Stimulated activated CD4-positive, alpha-beta T cell treated with anti-CD3 and anti-CD28 coated beads, Interleukin-2, amount 100 ng/mL, for 24 hours (primary cell): ENCODE measurements at regions not wholly inside any gene's neighbourhood (a gene's known extent, or its start where the extent isn't known, plus 50 kb on each side); places are given as distances from the start of the nearest gene placed in this dataset.
"Not testable (repeated sequence)": the region's sequence is repeated elsewhere in the genome, so short reads cannot be mapped to it uniquely, and the experiment has no call there.

Experiments used
- DNase-seq, 2 donors: peaks; one replicate each; pipeline ENCODE4 v3.0.0-alpha.2; 2020

DNA sequence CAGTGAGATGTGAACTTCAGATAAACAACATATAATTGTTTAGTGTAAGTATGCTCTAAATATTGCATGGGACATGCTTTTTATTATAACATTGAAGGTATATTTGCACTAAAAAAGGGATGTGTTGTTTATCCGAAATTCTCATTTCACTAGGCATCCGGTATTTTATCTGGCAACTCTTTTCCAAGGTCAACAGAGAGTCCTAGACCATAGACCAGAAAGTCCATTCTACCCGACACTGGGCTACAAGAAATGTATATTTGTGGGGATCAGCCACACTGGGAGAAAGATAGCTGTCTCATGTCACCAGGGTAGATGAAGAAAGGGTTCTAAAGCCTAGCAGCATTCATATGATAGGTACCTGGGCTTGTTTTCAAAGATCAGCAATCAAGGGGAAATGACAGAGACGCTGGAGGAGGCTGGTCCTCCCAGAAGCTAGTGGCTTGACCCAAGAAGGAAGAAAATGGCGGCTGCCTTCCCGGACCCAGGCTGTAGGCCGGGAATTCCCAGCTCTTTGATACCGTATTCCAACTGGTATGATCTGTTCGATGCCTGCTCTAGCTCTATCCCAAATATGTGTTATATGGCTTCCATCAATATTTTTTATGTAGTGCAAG, 161.1 kb upstream of the IRF2BP2 start:
- DNase-seq, result no peak

- DNase-seq, result no peak
Observed at GRCh38 chr1:234769986-234770795, 160.2 kb upstream of the IRF2BP2 start.

- no peak for DNase-seq
Observed at GRCh38 chr1:234769284-234769985, 159.5 kb upstream of the IRF2BP2 start.

- DNase-seq, result peak; percentile 60 to 65
Observed at GRCh38 chr1:234768569-234769283, 158.7 kb upstream of the IRF2BP2 start.

GRCh38 chr1:234768171-234768568, 158.2 kb upstream of the IRF2BP2 start:
- peak; percentile 44 to 49 for DNase-seq

DNA sequence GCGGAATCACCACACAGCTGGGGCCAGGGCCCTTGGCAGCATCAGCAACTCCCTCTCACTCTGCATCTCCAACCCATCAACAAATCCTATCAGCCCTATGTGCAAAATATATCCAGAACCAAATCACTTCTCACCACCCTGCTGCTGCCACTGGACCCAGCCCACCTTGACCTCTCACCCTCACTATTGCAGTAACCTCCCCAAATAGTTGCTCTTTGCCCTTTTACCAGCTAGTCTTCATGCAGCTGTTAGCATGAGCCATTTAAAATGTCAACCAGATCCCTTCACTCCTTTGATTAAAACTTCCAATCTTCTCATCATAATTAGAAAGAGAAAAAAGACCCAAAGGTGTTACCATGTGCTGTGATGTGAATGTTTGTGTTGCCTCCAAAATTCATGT, 155.7 kb upstream of the IRF2BP2 start:
- DNase-seq, result no peak

DNA sequence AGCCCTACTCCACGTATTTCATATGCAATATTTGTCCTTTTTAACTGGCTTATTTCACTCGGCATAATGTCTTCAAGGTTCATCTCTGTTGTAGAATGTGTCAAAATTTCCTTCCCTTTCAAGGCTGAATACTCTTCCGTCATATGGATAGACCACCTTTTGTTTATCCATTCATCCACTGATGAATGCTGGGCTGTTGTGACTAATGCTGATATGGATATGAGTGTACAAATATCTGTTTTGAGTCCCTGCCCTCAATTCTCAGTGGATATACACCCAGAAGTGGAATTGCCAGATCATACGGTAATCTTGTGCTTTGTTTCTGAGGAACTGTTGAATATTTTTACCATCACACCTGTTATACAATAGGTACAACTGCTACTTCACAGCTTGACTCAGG, 155.2 kb upstream of the IRF2BP2 start:
- DNase-seq, result no peak

DNA sequence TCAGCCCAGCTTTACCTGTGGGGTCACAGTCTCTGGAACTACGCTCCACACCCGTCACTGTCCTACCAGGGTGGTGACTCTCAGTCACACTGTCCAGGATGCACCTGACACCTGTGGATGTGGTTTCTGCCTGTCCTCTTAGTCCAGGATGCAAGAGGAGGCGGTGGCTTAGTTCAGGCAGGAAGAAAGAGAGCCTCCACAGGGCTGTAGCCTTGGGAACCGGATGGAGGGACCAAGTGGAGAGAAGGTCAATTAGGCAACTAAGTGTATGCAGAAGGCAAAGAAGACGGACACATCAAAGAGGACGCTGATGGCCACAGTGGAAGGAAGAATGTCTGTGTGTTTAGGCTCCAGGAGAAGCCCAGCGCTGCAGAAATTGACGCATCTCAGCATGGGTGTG, 153.9 kb upstream of the IRF2BP2 start:
- no peak for DNase-seq

DNA sequence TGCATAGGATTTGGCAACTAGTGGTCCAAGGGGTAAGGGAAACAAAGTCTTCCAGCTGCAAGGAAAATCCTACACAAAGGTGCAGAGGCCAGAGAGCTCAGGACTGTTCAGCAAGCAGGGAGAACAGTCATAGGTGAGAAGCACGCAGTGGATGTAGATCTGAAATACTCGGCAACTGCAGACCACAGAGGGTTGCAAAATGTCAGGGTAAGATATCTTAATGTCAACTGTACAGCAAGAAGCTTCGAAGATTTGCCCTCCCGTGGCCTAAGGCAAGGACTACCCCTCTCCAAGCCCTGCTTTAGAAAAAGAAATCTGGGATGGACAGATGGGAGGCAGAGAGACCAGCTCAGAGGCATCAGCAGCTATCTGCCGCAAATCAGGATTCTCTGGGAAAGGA, 153.4 kb upstream of the IRF2BP2 start:
- DNase-seq, result no peak

DNA sequence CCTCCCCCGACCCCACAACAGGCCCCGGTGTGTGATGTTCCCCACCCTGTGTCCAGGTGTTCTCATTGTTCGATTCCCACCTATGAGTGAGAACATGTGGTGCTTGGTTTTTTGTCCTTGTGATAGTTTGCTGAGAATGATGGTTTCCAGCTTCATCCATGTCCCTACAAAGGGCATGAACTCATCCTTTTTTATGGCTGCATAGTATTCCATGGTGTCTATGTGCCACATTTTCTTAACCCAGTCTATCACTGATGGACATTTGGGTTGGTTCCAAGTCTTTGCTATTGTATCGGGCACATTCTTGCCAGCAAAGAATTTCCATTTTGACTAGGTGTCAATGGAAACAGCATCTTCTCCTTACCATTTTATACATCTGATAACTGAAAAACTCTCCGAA, 152.1 kb upstream of the IRF2BP2 start:
- DNase-seq, result not testable (repeated sequence)

DNA sequence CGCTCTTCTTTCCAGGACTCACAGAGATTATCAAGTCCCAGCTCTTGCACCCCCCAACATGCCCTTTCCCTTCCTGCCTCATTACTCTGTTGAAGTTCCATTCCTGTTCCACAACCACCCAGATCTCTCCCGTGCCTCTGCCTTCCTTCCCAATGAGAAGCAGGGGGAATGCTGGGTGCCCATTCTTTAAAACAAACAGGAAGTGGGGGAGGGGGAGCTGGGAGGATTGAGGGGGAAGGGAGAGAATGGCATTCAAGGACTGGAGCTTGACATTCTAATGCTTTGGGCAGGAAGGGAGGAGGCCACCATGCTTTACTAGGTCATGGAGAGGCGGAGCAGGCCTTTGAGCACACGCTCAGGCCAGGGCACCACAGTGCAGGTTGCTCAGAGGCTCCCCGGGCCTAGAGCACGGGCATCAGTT, 150.3 kb upstream of the IRF2BP2 start:
- no peak for DNase-seq

- DNase-seq, result no peak
Observed at GRCh38 chr1:234759888-234760287, 149.9 kb upstream of the IRF2BP2 start.

GRCh38 chr1:234758851-234759250, 148.9 kb upstream of the IRF2BP2 start:
- peak in 1 of 2 donors; percentile 38 for DNase-seq

DNA sequence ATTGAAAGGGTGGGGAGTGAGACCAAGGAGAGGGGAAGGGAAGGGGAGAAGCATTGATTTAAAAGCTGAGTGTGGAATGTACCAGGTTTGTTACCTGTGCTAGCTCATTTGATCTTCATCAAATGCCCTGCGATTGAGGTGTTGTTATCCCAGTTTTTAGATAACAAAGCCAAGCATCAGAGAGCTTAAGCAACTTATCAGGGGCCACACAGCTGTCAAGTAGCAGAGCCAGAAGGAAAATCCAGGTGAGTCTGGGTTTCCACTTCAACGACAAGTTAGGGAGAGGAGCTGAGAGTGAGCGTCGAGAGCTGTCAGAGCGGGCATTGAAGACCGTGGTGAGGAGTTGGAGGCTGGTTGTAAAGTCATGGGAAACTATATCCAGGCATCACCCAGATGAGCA, 146.9 kb upstream of the IRF2BP2 start:
- no peak for DNase-seq

- DNase-seq, result no peak
Observed at GRCh38 chr1:234756066-234756774, 146.2 kb upstream of the IRF2BP2 start.

- no peak for DNase-seq
Observed at GRCh38 chr1:234755449-234755863, 145.5 kb upstream of the IRF2BP2 start.

GRCh38 chr1:234753979-234754378, 144.0 kb upstream of the IRF2BP2 start:
- DNase-seq, result no peak

DNA sequence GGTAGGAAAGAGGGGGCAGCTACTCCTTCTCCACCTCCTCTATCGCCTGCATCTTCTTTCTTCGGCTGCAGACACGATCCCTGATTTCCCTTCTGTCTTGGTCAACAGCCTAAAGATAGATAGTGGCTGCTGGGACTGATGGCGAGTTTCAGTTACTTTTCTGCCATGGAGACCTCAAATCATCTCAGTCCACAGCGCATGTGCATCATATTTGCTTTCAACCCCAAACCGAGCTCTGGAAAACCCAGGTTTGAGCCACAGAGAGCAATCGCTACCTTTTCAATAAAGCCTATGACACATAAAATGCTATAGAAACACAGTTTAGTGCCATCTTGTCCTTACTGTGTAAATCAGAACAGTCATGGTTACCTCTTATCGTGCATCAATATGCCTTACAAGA, 142.9 kb upstream of the IRF2BP2 start:
- DNase-seq, result no peak

GRCh38 chr1:234751678-234752077, 141.7 kb upstream of the IRF2BP2 start:
- no peak for DNase-seq

GRCh38 chr1:234750922-234751627, 141.1 kb upstream of the IRF2BP2 start:
- DNase-seq, result no peak

- DNase-seq, result no peak
Observed at GRCh38 chr1:234748713-234749112, 138.7 kb upstream of the IRF2BP2 start.

GRCh38 chr1:234748066-234748465, 138.1 kb upstream of the IRF2BP2 start:
- DNase-seq, result no peak
